Gastrocnemius medialis (tissue), 4 donors: ENCODE measurements at regions not wholly inside any gene's neighbourhood (a gene's known extent, or its start where the extent isn't known, plus 50 kb on each side); places are given as distances from the start of the nearest gene placed in this dataset.

Experiments used
- POLR2A ChIP-seq, 2 donors: fragments of 450-650 bp; IDR thresholded peaks; one replicate each; pipeline ENCODE4 v1.6.1; 2017; ENCODE audit warnings: antibody characterized with exemption in 2 of 2, mild to moderate bottlenecking in 2 of 2, moderate library complexity in 2 of 2
- TF ChIP-seq, protein P1 (sequence below), 5 experiments: fragments of 450-650 bp in 3 of 5; fragments of 200-600 bp in 2 of 5; sonication (generic) in 2 of 5; IDR thresholded peaks in 4 of 5; conservative IDR thresholded peaks in 1 of 5; 1 replicate in 4 of 5; 2 replicates in 1 of 5; pipeline ENCODE4 v1.5.1; 2016 to 2019; ENCODE audit warnings: antibody characterized with exemption in 5 of 5, mild to moderate bottlenecking in 3 of 5, moderate library complexity in 3 of 5

DNA sequence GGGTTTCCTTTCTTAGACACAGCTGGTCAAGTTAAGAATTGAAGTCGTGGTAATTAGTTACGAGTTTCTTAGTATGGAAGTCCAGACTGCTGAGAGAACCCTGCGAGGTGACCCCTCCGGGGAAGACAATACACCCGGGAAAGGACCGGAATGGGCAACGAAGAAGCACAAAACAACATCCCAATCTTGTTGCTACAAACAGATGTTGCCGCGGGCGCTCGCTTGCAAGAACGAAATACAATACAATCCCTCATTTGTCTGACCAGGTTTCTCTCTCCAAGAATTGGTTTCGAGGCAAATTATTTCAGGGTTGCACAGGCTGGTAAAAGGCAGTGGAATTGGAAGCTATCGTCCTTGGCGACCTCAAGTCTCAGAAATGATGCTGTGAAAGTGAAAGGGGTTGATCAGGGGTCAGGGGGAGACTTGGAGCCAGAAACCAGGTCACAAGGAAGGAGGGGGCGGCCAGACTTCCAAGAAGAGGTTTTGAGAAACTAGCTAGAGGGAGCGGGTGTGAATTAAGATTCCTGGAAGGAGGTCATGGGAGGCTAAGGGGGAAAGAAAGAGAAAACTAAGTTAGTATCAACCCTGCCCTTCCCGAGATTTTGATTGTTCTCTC, 401.9 kb downstream of the HRH4 start:
- TF ChIP-seq, protein P1, sequence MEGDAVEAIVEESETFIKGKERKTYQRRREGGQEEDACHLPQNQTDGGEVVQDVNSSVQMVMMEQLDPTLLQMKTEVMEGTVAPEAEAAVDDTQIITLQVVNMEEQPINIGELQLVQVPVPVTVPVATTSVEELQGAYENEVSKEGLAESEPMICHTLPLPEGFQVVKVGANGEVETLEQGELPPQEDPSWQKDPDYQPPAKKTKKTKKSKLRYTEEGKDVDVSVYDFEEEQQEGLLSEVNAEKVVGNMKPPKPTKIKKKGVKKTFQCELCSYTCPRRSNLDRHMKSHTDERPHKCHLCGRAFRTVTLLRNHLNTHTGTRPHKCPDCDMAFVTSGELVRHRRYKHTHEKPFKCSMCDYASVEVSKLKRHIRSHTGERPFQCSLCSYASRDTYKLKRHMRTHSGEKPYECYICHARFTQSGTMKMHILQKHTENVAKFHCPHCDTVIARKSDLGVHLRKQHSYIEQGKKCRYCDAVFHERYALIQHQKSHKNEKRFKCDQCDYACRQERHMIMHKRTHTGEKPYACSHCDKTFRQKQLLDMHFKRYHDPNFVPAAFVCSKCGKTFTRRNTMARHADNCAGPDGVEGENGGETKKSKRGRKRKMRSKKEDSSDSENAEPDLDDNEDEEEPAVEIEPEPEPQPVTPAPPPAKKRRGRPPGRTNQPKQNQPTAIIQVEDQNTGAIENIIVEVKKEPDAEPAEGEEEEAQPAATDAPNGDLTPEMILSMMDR (IDR thresholded peaks at IDR 0.05 in 4 of 5, conservative IDR thresholded peaks at IDR 0.05 in 1 of 5): no peak
- TF ChIP-seq POLR2A (IDR thresholded peaks at IDR 0.05): no peak
